ENCODE measurements at regions not wholly inside any gene's neighbourhood (a gene's known extent, or its start where the extent isn't known, plus 50 kb on each side); places are given as distances from the start of the nearest gene placed in this dataset.

DNA sequence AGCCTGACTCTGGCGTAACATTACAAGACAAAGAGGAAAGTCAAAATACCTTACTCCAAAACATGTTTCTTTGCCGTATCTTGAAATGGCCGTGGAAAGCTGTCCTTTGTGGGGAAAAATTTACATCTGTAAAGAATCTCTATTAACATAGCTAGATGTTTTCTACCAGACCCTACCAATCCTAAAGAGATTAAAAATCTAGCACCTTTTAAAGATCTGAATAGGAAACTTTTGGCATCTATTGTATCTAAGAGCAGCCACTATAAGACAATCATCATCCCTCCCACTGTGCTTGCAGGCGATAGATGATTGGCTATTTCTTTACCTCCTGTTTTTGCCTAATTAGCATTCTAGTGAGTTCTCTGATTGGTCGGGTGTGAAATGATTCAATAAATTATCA lies 82.5 kb upstream of the SNCAIP start:
- no peak for DNase-seq (ENCODE audit: low read depth, low spot score)
- TF ChIP-seq, protein P1, sequence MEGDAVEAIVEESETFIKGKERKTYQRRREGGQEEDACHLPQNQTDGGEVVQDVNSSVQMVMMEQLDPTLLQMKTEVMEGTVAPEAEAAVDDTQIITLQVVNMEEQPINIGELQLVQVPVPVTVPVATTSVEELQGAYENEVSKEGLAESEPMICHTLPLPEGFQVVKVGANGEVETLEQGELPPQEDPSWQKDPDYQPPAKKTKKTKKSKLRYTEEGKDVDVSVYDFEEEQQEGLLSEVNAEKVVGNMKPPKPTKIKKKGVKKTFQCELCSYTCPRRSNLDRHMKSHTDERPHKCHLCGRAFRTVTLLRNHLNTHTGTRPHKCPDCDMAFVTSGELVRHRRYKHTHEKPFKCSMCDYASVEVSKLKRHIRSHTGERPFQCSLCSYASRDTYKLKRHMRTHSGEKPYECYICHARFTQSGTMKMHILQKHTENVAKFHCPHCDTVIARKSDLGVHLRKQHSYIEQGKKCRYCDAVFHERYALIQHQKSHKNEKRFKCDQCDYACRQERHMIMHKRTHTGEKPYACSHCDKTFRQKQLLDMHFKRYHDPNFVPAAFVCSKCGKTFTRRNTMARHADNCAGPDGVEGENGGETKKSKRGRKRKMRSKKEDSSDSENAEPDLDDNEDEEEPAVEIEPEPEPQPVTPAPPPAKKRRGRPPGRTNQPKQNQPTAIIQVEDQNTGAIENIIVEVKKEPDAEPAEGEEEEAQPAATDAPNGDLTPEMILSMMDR (IDR thresholded peaks at IDR 0.05; ENCODE audit: low read depth, low read length): no peak
- in situ Hi-C loops (cut with HindIII; ENCODE audit: low sequenced_read_pairs): no loop called here
- no peak overlapping the region for H3K4me3 ChIP-seq (ENCODE audit: low read depth, low read length)

DNA sequence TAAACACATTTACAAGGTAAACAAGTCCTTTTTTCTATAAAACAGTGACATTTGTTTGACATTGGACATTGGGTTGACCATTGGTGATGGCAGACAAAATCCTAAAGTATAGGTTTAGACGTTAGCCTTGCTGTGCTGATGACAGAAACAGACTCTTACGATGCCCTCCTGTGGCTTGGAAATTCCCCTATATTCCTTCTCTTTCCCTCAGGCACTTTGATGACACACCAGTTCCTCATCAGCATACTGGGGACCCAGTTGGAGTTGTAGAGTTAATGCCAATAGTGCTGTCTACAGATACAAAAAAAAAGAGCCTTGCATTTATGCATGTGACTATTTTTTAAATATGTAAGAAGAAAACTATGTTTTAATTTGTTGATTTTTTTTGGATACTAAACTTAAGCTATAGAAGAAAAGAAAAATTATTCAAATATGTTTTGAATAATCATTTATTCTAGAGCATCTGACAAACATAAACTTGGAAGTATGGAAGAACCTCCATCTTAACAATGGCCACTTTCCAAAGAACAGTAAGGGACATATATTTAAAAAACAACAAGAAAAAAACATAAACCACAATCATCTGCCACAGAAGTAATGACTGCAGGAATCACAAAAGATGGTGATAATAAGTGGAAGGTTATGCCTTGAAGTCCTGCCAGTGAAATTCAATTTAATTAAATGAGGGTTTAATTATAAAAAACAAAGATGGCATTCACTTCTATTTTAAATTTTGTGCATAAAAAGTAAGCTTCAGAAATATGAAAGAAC lies 75.6 kb upstream of the SNCAIP start:
- DNase-seq (ENCODE audit: low read depth, low spot score): no peak
- in situ Hi-C loops (cut with HindIII; ENCODE audit: low sequenced_read_pairs): no loop called here
- no peak overlapping the region for H3K4me3 ChIP-seq (ENCODE audit: low read depth, low read length)
- TF ChIP-seq, protein P1 (IDR thresholded peaks at IDR 0.05; ENCODE audit: low read depth, low read length): no peak

DNA sequence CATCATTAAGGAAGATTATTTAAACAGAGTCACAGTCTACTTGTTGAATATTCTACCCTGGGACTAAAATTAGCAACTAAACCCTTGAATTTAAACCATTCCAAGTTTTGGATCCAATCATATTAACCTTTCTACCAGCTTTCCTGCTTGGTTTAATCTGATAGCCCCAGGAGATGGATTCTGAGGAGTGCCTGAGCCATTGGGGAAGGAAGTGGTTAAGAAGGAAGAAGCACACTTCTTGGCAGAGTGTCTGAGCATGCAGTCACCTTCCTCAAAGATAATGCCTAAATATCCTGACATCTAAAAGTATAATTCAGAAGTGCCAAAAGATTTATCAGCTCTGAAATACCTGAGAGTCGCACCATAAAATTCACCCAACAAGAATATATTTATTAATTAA lies 74.1 kb upstream of the SNCAIP start:
- TF ChIP-seq, protein P1 (IDR thresholded peaks at IDR 0.05; ENCODE audit: low read depth, low read length): no peak
- in situ Hi-C loops (cut with HindIII; ENCODE audit: low sequenced_read_pairs): no loop called here
- no peak for DNase-seq (ENCODE audit: low read depth, low spot score)
- no peak overlapping the region for H3K4me3 ChIP-seq (ENCODE audit: low read depth, low read length)

DNA sequence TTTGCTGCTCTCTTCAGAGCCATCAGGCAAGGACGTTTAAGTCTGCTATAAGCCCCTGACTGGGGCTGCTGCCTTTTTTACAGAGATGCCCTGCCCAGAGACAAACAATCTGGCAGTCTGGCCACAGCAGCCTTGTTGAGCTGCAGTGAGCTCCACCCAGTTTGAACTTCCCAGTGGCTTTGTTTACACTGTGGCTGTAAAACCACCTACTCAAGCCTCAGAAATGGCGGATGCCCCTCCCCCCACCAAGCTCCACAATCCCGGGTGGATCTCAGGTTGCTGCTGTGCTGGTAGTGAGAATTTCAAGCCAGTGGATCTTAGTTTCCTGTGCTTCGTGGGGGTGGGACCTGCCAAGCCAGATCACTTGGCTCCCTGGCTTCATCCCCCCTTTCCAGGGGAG lies 59.7 kb upstream of the SNCAIP start:
- in situ Hi-C loops (cut with HindIII; ENCODE audit: low sequenced_read_pairs): no loop called here
- no peak for DNase-seq (ENCODE audit: low read depth, low spot score)
- H3K4me3 ChIP-seq (ENCODE audit: low read depth, low read length): no peak overlapping the region
- TF ChIP-seq, protein P1 (IDR thresholded peaks at IDR 0.05; ENCODE audit: low read depth, low read length): no peak

DNA sequence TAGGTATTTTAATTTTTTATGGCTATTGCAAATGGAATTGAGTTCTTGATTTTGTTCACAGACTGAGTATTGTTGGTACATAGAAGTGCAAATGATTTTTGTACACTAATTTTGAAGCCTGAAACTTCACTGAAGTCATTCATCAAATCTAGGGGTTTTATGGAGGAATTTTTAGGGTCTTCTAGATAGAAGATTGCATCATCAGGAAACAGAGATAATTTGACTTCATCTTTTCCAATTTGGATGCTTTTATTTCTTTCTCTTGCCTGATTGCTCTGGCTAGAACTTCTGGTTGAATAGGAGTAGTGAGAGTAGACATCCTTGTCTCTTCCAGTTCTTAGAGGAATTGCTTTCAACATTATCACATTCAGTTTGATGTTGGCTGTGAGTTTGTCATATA lies 58.2 kb upstream of the SNCAIP start:
- TF ChIP-seq, protein P1 (IDR thresholded peaks at IDR 0.05; ENCODE audit: low read depth, low read length): no peak
- no peak for DNase-seq (ENCODE audit: low read depth, low spot score)
- in situ Hi-C loops (cut with HindIII; ENCODE audit: low sequenced_read_pairs): no loop called here
- H3K4me3 ChIP-seq (ENCODE audit: low read depth, low read length): no peak overlapping the region

DNA sequence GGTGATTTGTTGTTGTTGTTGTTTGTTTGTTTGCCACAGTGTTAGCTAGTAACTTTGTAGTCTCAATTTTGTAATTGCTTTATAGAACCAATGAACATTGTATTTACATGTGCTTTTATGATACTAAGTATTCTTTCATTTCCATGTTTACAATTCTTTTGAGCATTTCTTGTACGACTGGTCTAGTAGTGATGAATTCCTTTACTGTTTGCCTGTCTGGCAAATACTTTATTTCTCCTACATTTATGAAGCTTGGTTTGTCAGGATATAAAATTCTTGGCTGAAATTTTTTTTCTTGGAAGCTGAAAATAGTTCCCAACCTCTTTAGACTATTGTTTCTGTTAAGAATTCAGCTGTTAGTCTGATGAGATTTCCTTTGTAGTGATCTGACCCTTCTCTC lies 55.6 kb upstream of the SNCAIP start:
- in situ Hi-C loops (cut with HindIII; ENCODE audit: low sequenced_read_pairs): no loop called here
- DNase-seq (ENCODE audit: low read depth, low spot score): no peak
- TF ChIP-seq, protein P1 (IDR thresholded peaks at IDR 0.05; ENCODE audit: low read depth, low read length): no peak
- no peak overlapping the region for H3K4me3 ChIP-seq (ENCODE audit: low read depth, low read length)
